HG03520 (cell line): ENCODE measurements at regions not wholly inside any gene's neighbourhood (a gene's known extent, or its start where the extent isn't known, plus 50 kb on each side); places are given as distances from the start of the nearest gene placed in this dataset.

Experiments
- ATAC-seq: cut with Tn5 transposase; IDR thresholded peaks from one replicate; pipeline ENCODE4 v1.9.1; 2021; ENCODE audit warnings: mild to moderate bottlenecking, moderate library complexity; ENCODE audit not compliant: unreplicated experiment

GRCh38 chr21:38556390-38556789 is 58.1 kb upstream of the ERG start:
- no peak for ATAC-seq

- ATAC-seq, result no peak
Observed at GRCh38 chr21:38561205-38561604, 62.9 kb upstream of the ERG start.

- no peak for ATAC-seq
Observed at GRCh38 chr21:38561613-38562581, 63.6 kb upstream of the ERG start.

GRCh38 chr21:38567335-38567969 is 69.2 kb upstream of the ERG start:
- no peak for ATAC-seq

DNA sequence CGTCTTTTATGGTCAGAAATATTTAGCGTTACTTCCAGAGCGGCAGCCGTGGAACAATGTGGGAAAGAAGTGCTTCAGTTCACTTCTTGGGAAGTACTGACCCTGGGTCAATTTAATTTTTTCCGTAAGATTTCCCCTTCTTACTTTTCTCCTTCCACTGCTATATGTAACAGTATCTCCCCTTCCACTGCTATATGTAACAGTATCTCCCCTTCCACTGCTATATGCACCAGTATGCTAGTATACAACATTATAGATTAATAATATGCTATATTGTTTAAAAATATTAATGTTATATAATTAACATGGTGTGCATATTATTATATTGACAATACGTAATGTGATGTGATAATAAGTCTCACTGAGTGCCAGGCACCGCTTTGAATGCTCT is 69.7 kb upstream of the ERG start:
- ATAC-seq, result no peak

DNA sequence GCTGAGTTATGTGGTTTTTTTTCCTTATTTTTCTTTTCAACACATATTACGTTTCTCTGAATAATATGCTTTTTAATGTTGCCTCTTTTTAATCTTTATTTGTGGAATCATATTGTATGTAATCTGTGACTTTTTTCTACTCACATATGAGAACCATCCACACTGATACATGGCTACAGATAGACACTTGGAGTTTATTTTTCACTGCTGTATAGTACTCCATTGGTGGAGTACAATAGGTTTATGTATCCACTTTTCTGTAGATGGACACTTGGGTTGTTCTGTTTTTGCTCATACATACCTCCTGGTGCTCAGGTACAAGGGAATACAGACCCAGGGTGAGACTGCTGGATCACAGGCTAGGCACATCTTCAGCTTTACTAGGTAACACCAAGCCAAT is 71.5 kb upstream of the ERG start:
- ATAC-seq, result no peak

DNA sequence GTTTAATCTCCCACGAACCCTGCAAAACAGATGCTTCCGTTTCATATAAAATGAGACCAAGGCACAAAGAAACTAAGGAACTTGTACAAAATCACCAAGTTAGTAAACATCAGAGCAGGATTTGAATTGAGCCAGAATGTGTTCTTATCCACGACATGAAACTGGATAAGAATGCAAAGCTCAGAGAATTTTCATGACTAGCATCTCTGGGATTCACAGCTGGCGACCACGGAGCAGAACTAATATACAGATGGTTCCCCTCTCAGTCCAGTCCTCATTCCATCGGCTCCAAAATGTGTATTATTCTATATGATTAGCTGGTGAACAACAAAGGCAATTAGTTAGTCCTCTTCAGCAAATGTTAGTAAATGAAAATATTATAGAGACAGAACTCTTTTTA is 72.3 kb upstream of the ERG start:
- no peak for ATAC-seq

DNA sequence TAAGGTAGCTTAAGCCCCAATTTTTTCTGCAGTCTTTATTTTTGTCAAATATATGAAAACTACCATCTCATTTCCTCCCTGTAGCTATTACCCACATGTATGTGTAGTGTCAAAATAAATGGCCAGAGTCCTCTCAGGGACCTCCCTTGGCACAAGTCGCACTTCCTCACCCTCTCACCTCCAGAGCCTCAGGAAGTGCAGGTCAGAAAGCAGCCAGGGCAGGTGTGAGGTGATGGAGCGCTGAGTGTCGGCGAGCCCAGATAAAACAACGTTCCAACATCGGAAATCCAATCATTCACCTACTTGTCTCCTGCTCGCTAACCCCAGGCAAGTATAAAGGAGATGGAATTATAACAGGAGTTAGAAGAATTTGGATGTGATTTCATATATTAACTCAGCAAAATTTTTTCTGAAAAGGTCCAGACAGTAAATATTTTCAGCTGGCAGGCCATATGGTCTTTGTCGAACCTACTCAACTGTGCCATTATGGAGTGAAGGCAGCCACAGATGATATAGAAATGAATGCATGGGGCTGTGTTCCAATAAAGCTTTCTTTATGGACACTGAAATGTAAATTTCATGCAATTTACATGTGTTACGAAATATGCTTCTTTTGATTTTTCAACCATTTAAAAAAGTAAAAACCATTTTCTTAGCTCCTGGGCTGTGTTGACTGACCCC is 76.8 kb upstream of the ERG start:
- ATAC-seq, result no peak

DNA sequence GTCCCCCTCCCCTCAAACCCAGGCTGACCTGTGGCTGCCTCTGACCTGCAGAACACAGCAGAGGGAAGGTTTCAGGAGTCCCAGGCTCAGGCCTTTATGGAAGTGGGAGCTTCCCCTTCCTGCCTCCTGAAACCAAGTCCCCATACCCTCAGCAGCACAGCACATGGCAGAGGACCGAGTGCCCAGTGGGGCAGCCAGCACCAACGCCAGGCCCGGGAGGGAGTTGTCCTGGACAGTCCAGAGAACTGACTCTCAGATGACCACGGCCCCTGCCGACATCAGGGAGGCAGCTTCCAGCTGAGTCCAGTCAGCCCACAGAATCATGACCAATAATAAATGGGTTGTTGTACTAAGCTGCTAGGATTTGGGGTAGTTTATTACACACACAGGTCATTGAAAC is 79.6 kb upstream of the ERG start:
- no peak for ATAC-seq

GRCh38 chr21:38590449-38591217 is 92.4 kb upstream of the ERG start:
- no peak for ATAC-seq

- no peak for ATAC-seq
Observed at GRCh38 chr21:38591218-38591537, 92.9 kb upstream of the ERG start.

- ATAC-seq, result no peak
Observed at GRCh38 chr21:38596264-38597042, 98.2 kb upstream of the ERG start.

GRCh38 chr21:38597421-38597820 is 99.1 kb upstream of the ERG start:
- no peak for ATAC-seq

DNA sequence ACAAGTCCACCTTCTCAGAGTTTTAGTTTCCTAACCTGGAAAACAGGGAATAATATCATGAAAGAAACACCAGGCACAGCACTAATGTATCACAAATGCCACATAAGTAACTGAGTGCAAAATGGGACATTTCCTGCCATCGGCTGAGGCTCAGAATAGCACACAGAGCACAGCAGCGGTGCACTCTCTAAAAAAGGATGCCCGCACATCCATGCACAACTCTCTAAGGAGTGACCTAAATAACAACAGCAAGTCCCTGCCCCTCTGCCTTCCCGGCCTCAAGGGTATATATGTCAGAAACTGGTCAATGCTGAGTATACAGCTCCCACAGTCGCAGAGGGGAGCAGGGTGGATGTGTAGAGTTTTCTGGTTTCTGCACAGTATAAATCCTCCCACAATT is 100.1 kb upstream of the ERG start:
- ATAC-seq, result no peak

DNA sequence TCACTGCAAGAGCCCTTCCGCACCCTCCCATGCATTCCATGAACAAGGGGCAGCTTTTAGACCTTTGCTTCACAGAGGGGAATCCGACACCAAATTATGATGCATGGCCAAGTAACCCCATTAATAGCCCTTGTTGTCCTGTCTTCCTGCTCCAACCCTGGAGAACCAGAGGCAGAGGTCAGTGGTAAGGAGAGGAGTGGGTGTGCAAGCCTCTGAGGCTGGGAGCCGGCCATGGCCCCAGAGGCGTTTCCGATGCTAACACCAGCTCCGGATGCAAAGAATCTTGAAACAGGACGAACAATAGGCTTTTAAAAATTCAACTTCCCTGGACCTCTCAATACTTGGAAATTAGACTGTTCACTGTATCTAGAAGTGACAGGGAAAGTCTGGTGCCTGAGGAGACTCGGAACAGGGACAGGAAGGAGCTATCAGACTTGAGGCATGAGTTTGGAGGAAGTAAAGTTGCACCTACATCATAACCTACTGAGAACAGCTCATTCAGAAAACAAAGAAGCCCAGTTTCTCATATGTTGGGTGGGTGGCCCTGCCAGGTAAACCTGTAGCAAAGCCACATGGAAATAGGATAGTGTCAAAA is 101.2 kb upstream of the ERG start:
- no peak for ATAC-seq

DNA sequence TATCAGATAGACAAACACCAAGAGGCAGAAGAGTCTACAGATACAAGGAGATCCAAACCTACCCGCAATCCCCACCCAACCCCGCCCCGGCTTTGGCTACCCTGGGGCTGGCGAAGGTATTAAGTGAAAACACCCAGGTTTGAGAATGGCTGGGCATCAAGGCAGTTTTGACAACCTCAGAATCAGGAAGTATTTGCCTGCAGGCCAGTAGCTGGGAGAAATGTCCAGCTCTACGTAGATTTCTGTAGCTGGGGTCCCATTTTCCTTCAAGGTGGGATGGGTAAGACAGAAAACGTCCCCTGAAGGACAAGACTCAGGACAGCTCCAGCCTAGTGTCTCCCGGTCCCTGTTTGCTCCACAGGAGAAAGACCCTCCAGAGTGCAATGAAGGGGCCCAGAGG is 101.8 kb upstream of the ERG start:
- ATAC-seq, result no peak

DNA sequence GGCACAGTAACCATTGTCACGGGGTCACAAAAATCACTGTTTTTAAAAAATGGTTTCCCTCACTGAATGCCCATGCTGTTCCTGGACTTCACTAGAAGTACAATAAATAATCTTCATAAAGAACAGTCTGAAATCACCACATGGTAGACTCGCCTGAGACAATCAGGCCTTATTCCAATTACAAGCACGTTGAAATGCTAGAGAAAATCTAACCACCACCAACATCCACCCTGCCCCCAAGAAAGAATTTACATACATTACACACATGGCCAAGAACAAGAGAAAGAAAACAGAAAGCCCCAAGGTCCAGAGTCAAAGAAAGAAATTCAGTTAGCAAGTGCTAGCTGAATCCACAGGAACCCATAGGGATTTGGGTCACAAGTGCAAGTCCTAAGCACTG is 107.0 kb upstream of the ERG start:
- no peak for ATAC-seq

DNA sequence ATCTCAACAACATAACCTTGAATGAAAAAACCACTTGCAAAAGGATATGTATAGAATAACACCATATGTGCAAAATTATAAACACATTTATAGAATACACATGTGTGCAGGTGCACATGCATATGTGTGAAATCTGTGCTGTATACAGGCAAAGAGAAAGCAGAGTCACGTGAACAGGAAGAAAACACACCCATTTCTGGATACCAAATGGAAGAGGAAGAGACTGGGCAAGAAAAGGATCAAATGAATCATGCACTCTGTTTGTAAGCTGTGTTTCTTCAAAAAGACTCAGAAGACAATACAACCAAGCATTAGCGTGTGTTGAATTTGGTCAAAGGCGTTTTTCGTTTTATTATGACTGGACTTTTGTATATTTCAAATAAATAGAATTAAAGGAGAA is 111.3 kb upstream of the ERG start:
- ATAC-seq, result no peak

DNA sequence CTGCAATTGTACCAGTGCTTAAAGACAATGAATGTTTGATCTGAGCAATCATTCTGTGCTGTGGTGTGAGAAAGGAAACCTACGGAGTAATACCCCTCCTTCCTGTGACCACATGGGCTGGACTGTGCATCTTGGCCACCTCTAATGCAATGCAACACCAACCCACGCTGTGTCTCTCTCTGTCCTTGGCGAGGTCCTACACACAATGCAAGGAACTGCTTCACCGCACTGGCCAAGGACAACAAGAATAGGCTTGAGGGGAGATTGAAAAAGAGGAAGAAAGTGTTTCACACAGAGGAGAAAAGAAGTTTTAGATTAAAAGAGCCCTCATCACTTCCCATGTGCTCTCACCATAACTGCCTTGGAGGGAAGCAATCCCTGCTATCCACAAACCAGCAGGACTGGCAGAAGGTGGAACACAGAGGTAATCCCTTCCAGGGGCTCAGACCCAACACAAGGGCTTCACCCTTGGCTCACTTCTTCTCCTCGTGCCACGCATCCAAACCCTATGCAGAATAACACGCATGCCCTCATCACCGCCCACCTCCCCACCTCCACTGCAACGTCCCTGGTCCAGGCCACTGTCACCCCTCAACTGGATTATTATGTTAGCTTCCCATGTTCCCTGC is 112.5 kb upstream of the ERG start:
- no peak for ATAC-seq

DNA sequence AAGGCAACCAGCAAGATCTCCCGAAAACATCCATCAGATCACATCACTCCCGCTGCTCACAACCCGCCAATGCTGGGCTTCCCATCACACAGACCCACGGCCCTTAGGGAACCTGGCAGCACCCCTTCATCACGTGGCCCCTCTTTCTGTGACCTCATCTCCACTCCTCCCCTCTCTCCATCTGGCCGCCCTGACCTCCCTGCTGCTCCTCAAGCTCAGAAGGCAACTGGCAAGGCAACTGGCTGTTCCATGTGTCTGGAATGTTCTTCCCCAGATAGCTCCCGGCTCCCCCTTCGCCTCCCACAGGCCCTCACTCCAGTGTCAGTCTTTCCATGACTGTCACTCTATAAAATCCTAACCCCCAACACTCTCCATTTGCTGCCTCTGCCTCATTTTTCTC is 113.0 kb upstream of the ERG start:
- no peak for ATAC-seq
